Tibial artery (tissue), 4 donors: ENCODE measurements at regions not wholly inside any gene's neighbourhood (a gene's known extent, or its start where the extent isn't known, plus 50 kb on each side); places are given as distances from the start of the nearest gene placed in this dataset.

ENCODE experiments used
- DNase-seq, 2 donors: peaks; one replicate each; pipeline ENCODE4 v3.0.0-alpha.2; 2019
- H3K27ac ChIP-seq, 2 donors: fragments of 200-600 bp; sonication (generic) in 1 of 2; 1 replicate in 1 of 2; 2 replicates in 1 of 2; pipeline ENCODE4 v1.5.1; 2018 to 2019; ENCODE audit warnings: mild to moderate bottlenecking in 1 of 2
- H3K27me3 ChIP-seq, 2 donors: fragments of 200-600 bp; sonication (generic) in 1 of 2; one replicate each; pipeline versions ENCODE4 v1.5.1 to v1.6.0; 2016 to 2019
- H3K36me3 ChIP-seq, 3 donors: fragments of 200-600 bp; sonication (generic) in 2 of 3; one replicate each; pipeline ENCODE4 v1.5.1; 2016 to 2019; ENCODE audit warnings: mild to moderate bottlenecking in 2 of 3
- H3K4me1 ChIP-seq, 4 donors: fragments of 200-600 bp; sonication (generic) in 2 of 4; 1 replicate in 3 of 4; 2 replicates in 1 of 4; pipeline ENCODE4 v1.5.1; 2016 to 2019
- H3K4me3 ChIP-seq, 2 donors: fragments of 200-600 bp; sonication (generic) in 1 of 2; 1 replicate in 1 of 2; 2 replicates in 1 of 2; pipeline ENCODE4 v1.5.1; 2018 to 2019; ENCODE audit warnings: mild to moderate bottlenecking in 2 of 2
- H3K9me3 ChIP-seq, 3 donors: fragments of 200-600 bp; sonication (generic) in 1 of 3; one replicate each; pipeline ENCODE4 v1.5.1; 2016 to 2019
- CTCF ChIP-seq, 2 experiments: fragments of 200-600 bp in 1 of 2; fragments of 450-650 bp in 1 of 2; IDR thresholded peaks; one replicate each; pipeline ENCODE4 v1.5.1; 2017 to 2019; ENCODE audit warnings: antibody characterized with exemption in 2 of 2, mild to moderate bottlenecking in 1 of 2, moderate library complexity in 1 of 2
- intact Hi-C: fragments of 100-400 bp; cut with DNase I; formaldehyde crosslinking; loops from one replicate; pipeline ENCODE4 v1.15.0; 2023; ENCODE audit warnings: low total_unique reads

GRCh38 chr1:99133756-99134500 lies 129.3 kb upstream of the PLPPR5 start:
- Histone ChIP-seq H3K4me3 (no peak overlapping the region), H3K36me3 (no peaks in the 10 kb centered on the region), H3K4me1 (no peaks in the 10 kb centered on the region), H3K9me3 (no peaks in the 10 kb centered on the region), H3K27me3 (no peaks in the 10 kb centered on the region), H3K27ac (no peak overlapping the region)
- no peak for TF ChIP-seq CTCF (IDR thresholded peaks at IDR 0.05)
- DNase-seq = no peak
- intact Hi-C loops = no loop called here

GRCh38 chr1:99137554-99138206 lies 126.6 kb upstream of the PLPPR4 start:
- Histone ChIP-seq H3K4me1 (no peaks in the 10 kb centered on the region), H3K27ac (no peak overlapping the region), H3K4me3 (no peak overlapping the region), H3K9me3 (no peaks in the 10 kb centered on the region), H3K27me3 (no peaks in the 10 kb centered on the region), H3K36me3 (no peaks in the 10 kb centered on the region)
- intact Hi-C loops = no loop called here
- DNase-seq = no peak
- no peak for TF ChIP-seq CTCF (IDR thresholded peaks at IDR 0.05)

- Histone ChIP-seq H3K9me3 (no peaks in the 10 kb centered on the region), H3K27ac (no peak overlapping the region), H3K36me3 (no peaks in the 10 kb centered on the region), H3K4me3 (no peak overlapping the region), H3K27me3 (no peaks in the 10 kb centered on the region), H3K4me1 (no peaks in the 10 kb centered on the region)
- intact Hi-C loops = no loop called here
- no peak for DNase-seq
- TF ChIP-seq CTCF (IDR thresholded peaks at IDR 0.05) = no peak
Measured at GRCh38 chr1:99139876-99140275, 124.4 kb upstream of the PLPPR4 start.

GRCh38 chr1:99146129-99146848 lies 118.0 kb upstream of the PLPPR4 start:
- no peak overlapping the region for H3K27ac ChIP-seq
- intact Hi-C loops = no loop called here
- H3K36me3 ChIP-seq = no peaks in the 10 kb centered on the region
- TF ChIP-seq CTCF (IDR thresholded peaks at IDR 0.05) = no peak
- no peaks in the 10 kb centered on the region for H3K9me3 ChIP-seq
- no peak for DNase-seq
- H3K4me1 ChIP-seq = no peaks in the 10 kb centered on the region
- no peak overlapping the region for H3K4me3 ChIP-seq
- H3K27me3 ChIP-seq = peaks cover 0 to 3% of the 10 kb centered on the region in 2 donors

- DNase-seq = no peak
- Histone ChIP-seq H3K27ac (no peak overlapping the region), H3K4me1 (no peaks in the 10 kb centered on the region), H3K27me3 (peaks cover 0 to 3% of the 10 kb centered on the region in 2 donors), H3K36me3 (no peaks in the 10 kb centered on the region), H3K4me3 (no peak overlapping the region), H3K9me3 (no peaks in the 10 kb centered on the region)
- TF ChIP-seq CTCF (IDR thresholded peaks at IDR 0.05) = no peak
- intact Hi-C loops = no loop called here
Measured at GRCh38 chr1:99149952-99150351, 114.3 kb upstream of the PLPPR4 start.
